HG03457 (cell line): ENCODE measurements at regions not wholly inside any gene's neighbourhood (a gene's known extent, or its start where the extent isn't known, plus 50 kb on each side); places are given as distances from the start of the nearest gene placed in this dataset.

ENCODE experiments used
- ATAC-seq: cut with Tn5 transposase; IDR thresholded peaks from one replicate; pipeline ENCODE4 v1.9.1; 2021; ENCODE audit warnings: moderate number of reproducible peaks; ENCODE audit not compliant: unreplicated experiment

GRCh38 chr4:100742045-100742444, 224.2 kb upstream of the EMCN start:
- no peak for ATAC-seq

- no peak for ATAC-seq
These were observed 221.6 kb upstream of the EMCN start for GRCh38 chr4:100739426-100739825.

- ATAC-seq = no peak
These were observed 220.7 kb upstream of the EMCN start for GRCh38 chr4:100738196-100739165.

- ATAC-seq = no peak
These were observed 219.0 kb upstream of the EMCN start for GRCh38 chr4:100736641-100737451.

- no peak for ATAC-seq
These were observed 211.0 kb upstream of the EMCN start for GRCh38 chr4:100728861-100729260.

- no peak for ATAC-seq
These were observed 205.1 kb upstream of the EMCN start for GRCh38 chr4:100722866-100723459.

- no peak for ATAC-seq
These were observed 204.3 kb upstream of the EMCN start for GRCh38 chr4:100722133-100722532.

GRCh38 chr4:100721490-100721889, 203.7 kb upstream of the EMCN start:
- ATAC-seq = no peak

- no peak for ATAC-seq
These were observed 203.3 kb upstream of the EMCN start for GRCh38 chr4:100721077-100721476.

GRCh38 chr4:100716416-100716815, 198.6 kb upstream of the EMCN start:
- no peak for ATAC-seq

- no peak for ATAC-seq
These were observed 191.0 kb upstream of the EMCN start for GRCh38 chr4:100708776-100709175.

- ATAC-seq = no peak
These were observed 190.0 kb upstream of the EMCN start for GRCh38 chr4:100707786-100708185.

- ATAC-seq = no peak
These were observed 178.7 kb upstream of the EMCN start for GRCh38 chr4:100696531-100696930.

- no peak for ATAC-seq
These were observed 178.0 kb upstream of the EMCN start for GRCh38 chr4:100695871-100696270.

GRCh38 chr4:100695039-100695654, 177.3 kb upstream of the EMCN start:
- no peak for ATAC-seq

- no peak for ATAC-seq
These were observed 176.6 kb upstream of the EMCN start for GRCh38 chr4:100694467-100694866.

GRCh38 chr4:100690812-100691211, 173.0 kb upstream of the EMCN start:
- ATAC-seq = no peak

GRCh38 chr4:100688368-100688767, 170.5 kb upstream of the EMCN start:
- no peak for ATAC-seq

GRCh38 chr4:100682477-100683218, 164.8 kb upstream of the EMCN start:
- no peak for ATAC-seq

GRCh38 chr4:100681289-100681688, 163.5 kb upstream of the EMCN start:
- no peak for ATAC-seq
